Transverse colon (tissue), 3 donors: ENCODE measurements at regions not wholly inside any gene's neighbourhood (a gene's known extent, or its start where the extent isn't known, plus 50 kb on each side); places are given as distances from the start of the nearest gene placed in this dataset.

Experiments
- CTCF ChIP-seq, 5 experiments: fragments of 200-600 bp in 3 of 5; fragments of 450-650 bp in 2 of 5; sonication (generic) in 3 of 5; IDR thresholded peaks; 1 replicate in 2 of 5; 2 replicates in 3 of 5; pipeline ENCODE4 v1.5.1; 2016 to 2017; ENCODE audit warnings: antibody characterized with exemption in 5 of 5, inconsistent platforms in 3 of 5, mild to moderate bottlenecking in 2 of 5, moderate library complexity in 1 of 5
- POLR2A ChIP-seq: fragments of 450-650 bp; IDR thresholded peaks from one replicate; pipeline ENCODE4 v1.6.1; 2016; ENCODE audit warnings: antibody characterized with exemption, mild to moderate bottlenecking, moderate library complexity

DNA sequence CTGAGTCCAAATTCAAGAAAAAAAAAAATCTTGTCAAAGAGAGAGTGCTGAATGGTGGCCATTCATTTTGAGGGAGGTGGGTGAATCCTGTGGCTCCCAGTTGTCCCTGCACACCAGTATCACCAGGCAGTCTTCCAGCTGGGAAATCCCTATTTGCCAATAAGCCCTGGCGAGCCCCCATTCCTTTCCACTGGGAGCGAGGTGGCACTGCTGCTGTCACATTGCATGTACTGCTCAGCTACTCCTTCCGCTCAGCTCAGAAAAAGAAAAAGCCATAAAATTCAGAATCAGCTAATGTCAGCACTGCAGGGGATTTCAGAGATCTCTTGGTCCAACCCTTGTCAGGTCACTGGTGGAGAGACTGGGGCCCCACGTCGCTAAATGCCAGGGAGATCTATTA, 298.5 kb downstream of the OMA1 start:
- no peak for TF ChIP-seq POLR2A
- no peak for TF ChIP-seq CTCF (IDR thresholded peaks at IDR 0.05)
